AG09309 (cell line): ENCODE measurements at regions not wholly inside any gene's neighbourhood (a gene's known extent, or its start where the extent isn't known, plus 50 kb on each side); places are given as distances from the start of the nearest gene placed in this dataset.

Experiments
- DNase-seq: peaks from one replicate; pipeline ENCODE4 v3.0.0-alpha.2; 2010; ENCODE audit warnings: low read depth
- H3K4me3 ChIP-seq: 2 replicates; pipeline ENCODE4 v1.5.1; 2011; ENCODE audit warnings: mild to moderate bottlenecking, low read depth, low read length, moderate library complexity; ENCODE audit not compliant: control insufficient read depth
- CTCF ChIP-seq: IDR thresholded peaks from 2 replicates; pipeline ENCODE4 v1.5.1; 2011; ENCODE audit warnings: mild to moderate bottlenecking, low read depth, low read length, inconsistent platforms; ENCODE audit not compliant: insufficient read depth, control insufficient read depth; ENCODE audit errors: missing control alignments

GRCh38 chr9:38337181-38337580 is 55.3 kb upstream of the ALDH1B1 start:
- no peak for TF ChIP-seq CTCF
- H3K4me3 ChIP-seq = no peak overlapping the region
- DNase-seq = no peak

GRCh38 chr9:38336341-38336740 is 56.2 kb upstream of the ALDH1B1 start:
- DNase-seq = no peak
- TF ChIP-seq CTCF = no peak
- H3K4me3 ChIP-seq = no peak overlapping the region

- no peak for TF ChIP-seq CTCF
- H3K4me3 ChIP-seq = no peak overlapping the region
- no peak for DNase-seq
Observed at GRCh38 chr9:38335686-38336085, 56.8 kb upstream of the ALDH1B1 start.

GRCh38 chr9:38334234-38334633 is 58.3 kb upstream of the ALDH1B1 start:
- H3K4me3 ChIP-seq = no peak overlapping the region
- TF ChIP-seq CTCF = no peak
- no peak for DNase-seq

GRCh38 chr9:38333047-38333446 is 59.5 kb upstream of the ALDH1B1 start:
- H3K4me3 ChIP-seq = no peak overlapping the region
- TF ChIP-seq CTCF = no peak
- no peak for DNase-seq

- no peak for DNase-seq
- no peak overlapping the region for H3K4me3 ChIP-seq
- TF ChIP-seq CTCF = no peak
Observed at GRCh38 chr9:38332625-38333024, 59.9 kb upstream of the ALDH1B1 start.

GRCh38 chr9:38331141-38331540 is 61.4 kb upstream of the ALDH1B1 start:
- DNase-seq = no peak
- H3K4me3 ChIP-seq = no peak overlapping the region
- no peak for TF ChIP-seq CTCF
